Lower leg skin (tissue), 3 donors: ENCODE measurements at regions not wholly inside any gene's neighbourhood (a gene's known extent, or its start where the extent isn't known, plus 50 kb on each side); places are given as distances from the start of the nearest gene placed in this dataset.

Source experiments
- POLR2A ChIP-seq, 2 donors: fragments of 450-650 bp; IDR thresholded peaks; one replicate each; pipeline ENCODE4 v1.6.1; 2016 to 2017; ENCODE audit warnings: antibody characterized with exemption in 2 of 2, mild to moderate bottlenecking in 1 of 2, moderate library complexity in 1 of 2
- TF ChIP-seq, protein P1 (sequence below), 3 donors: fragments of 450-650 bp; IDR thresholded peaks; one replicate each; pipeline ENCODE4 v1.5.1; 2016; ENCODE audit warnings: antibody characterized with exemption in 3 of 3, mild to moderate bottlenecking in 3 of 3, moderate library complexity in 2 of 3

DNA sequence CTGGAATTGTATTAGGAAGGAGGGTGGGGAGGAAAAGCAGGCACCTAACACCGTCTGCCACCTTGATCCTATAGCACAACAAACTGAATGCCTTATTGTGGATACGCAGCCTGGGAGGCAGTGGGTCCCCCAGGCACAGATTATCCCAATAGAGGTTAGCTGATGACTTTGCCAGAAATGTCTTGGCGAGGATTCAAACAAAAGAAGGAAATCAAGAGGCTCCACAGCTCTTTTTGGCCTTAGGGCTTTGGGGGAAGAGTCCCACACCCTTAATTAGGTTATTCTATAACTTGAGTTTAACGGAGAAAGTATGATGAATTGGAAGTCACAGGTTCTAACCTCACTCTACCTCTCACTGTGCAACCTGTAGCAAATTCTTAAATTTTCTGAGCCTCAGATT, 102.0 kb downstream of the MRPL14 start:
- TF ChIP-seq, protein P1, sequence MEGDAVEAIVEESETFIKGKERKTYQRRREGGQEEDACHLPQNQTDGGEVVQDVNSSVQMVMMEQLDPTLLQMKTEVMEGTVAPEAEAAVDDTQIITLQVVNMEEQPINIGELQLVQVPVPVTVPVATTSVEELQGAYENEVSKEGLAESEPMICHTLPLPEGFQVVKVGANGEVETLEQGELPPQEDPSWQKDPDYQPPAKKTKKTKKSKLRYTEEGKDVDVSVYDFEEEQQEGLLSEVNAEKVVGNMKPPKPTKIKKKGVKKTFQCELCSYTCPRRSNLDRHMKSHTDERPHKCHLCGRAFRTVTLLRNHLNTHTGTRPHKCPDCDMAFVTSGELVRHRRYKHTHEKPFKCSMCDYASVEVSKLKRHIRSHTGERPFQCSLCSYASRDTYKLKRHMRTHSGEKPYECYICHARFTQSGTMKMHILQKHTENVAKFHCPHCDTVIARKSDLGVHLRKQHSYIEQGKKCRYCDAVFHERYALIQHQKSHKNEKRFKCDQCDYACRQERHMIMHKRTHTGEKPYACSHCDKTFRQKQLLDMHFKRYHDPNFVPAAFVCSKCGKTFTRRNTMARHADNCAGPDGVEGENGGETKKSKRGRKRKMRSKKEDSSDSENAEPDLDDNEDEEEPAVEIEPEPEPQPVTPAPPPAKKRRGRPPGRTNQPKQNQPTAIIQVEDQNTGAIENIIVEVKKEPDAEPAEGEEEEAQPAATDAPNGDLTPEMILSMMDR (IDR thresholded peaks at IDR 0.05) = no peak
- no peak for TF ChIP-seq POLR2A (IDR thresholded peaks at IDR 0.05)
